H9 (cell line): ENCODE measurements at regions not wholly inside any gene's neighbourhood (a gene's known extent, or its start where the extent isn't known, plus 50 kb on each side); places are given as distances from the start of the nearest gene placed in this dataset.

Experiments used
- DNase-seq: peaks from one replicate; pipeline ENCODE4 v3.0.0-alpha.2; 2017
- H2AFZ ChIP-seq: one replicate; pipeline ENCODE4 v1.6.1; 2013; ENCODE audit warnings: mild to moderate bottlenecking, low read length, control low read depth, moderate library complexity
- H2AK5ac ChIP-seq: 2 replicates; pipeline ENCODE4 v1.6.1; 2013; ENCODE audit warnings: low read length, control low read depth, mixed read lengths; ENCODE audit not compliant: insufficient read length
- H2BK120ac ChIP-seq: one replicate; pipeline ENCODE4 v1.6.1; 2013; ENCODE audit warnings: low read depth, mild to moderate bottlenecking, low read length, control low read depth, inconsistent platforms; ENCODE audit not compliant: poor library complexity, severe bottlenecking
- H2BK12ac ChIP-seq: 2 replicates; pipeline ENCODE4 v1.6.1; 2013; ENCODE audit warnings: low read length, control low read depth, mixed read lengths, low read depth; ENCODE audit not compliant: insufficient read length
- H2BK15ac ChIP-seq: 2 replicates; pipeline ENCODE4 v1.6.1; 2013; ENCODE audit warnings: low read depth, low read length, control low read depth
- H2BK20ac ChIP-seq: one replicate; pipeline ENCODE4 v1.6.1; 2013; ENCODE audit warnings: low read depth, mild to moderate bottlenecking, low read length, control low read depth, inconsistent platforms; ENCODE audit not compliant: poor library complexity, severe bottlenecking
- H2BK5ac ChIP-seq: 2 replicates; pipeline ENCODE4 v1.6.1; 2013; ENCODE audit warnings: low read length, control low read depth, mixed read lengths; ENCODE audit not compliant: insufficient read length
- H3K14ac ChIP-seq: 2 replicates; pipeline ENCODE4 v1.6.1; 2013; ENCODE audit warnings: low read length, control low read depth; ENCODE audit not compliant: insufficient read depth
- H3K18ac ChIP-seq: 2 replicates; pipeline ENCODE4 v1.6.1; 2013; ENCODE audit warnings: low read depth, mild to moderate bottlenecking, mixed read lengths, low read length, control low read depth; ENCODE audit not compliant: insufficient read length
- H3K23ac ChIP-seq: 2 replicates; pipeline ENCODE4 v1.6.1; 2013; ENCODE audit warnings: low read length, control low read depth, mixed read lengths, low read depth; ENCODE audit not compliant: insufficient read length
- H3K23me2 ChIP-seq: 2 replicates; pipeline ENCODE4 v1.6.1; 2013; ENCODE audit warnings: low read depth, mild to moderate bottlenecking, mixed read lengths, low read length, control low read depth; ENCODE audit not compliant: insufficient read length, poor library complexity, severe bottlenecking
- H3K27ac ChIP-seq: 2 replicates; pipeline ENCODE4 v1.5.1; 2013; ENCODE audit warnings: low read length, control low read depth, mixed read lengths, low read depth; ENCODE audit not compliant: insufficient read length
- H3K27me3 ChIP-seq: 2 replicates; pipeline ENCODE4 v1.6.1; 2013; ENCODE audit warnings: low read length, control low read depth, inconsistent platforms; ENCODE audit not compliant: insufficient read depth
- H3K4ac ChIP-seq: 2 replicates; pipeline ENCODE4 v1.6.1; 2013; ENCODE audit warnings: low read depth, mild to moderate bottlenecking, control low read depth, inconsistent platforms, low read length, moderate library complexity
- H3K4me1 ChIP-seq: 2 replicates; pipeline ENCODE4 v1.6.1; 2013; ENCODE audit warnings: low read length, control low read depth, inconsistent platforms; ENCODE audit not compliant: insufficient read depth
- H3K4me2 ChIP-seq: 2 replicates; pipeline ENCODE4 v1.6.1; 2013; ENCODE audit warnings: low read length, control low read depth, mixed read lengths; ENCODE audit not compliant: insufficient read length, insufficient read depth
- H3K56ac ChIP-seq: 2 replicates; pipeline ENCODE4 v1.6.1; 2013; ENCODE audit warnings: low read depth, mild to moderate bottlenecking, mixed read lengths, low read length, control low read depth; ENCODE audit not compliant: insufficient read length
- H3K79me1 ChIP-seq: 2 replicates; pipeline ENCODE4 v1.6.1; 2013; ENCODE audit warnings: low read depth, mild to moderate bottlenecking, moderate library complexity, low read length, control low read depth, inconsistent platforms; ENCODE audit not compliant: insufficient read depth, poor library complexity, severe bottlenecking
- H3K79me2 ChIP-seq: 2 replicates; pipeline ENCODE4 v1.6.1; 2013; ENCODE audit warnings: low read length, control low read depth, inconsistent platforms; ENCODE audit not compliant: insufficient read depth
- H3K9ac ChIP-seq: 2 replicates; pipeline ENCODE4 v1.6.1; 2013; ENCODE audit warnings: low read length, control low read depth, mixed read lengths; ENCODE audit not compliant: insufficient read length; ENCODE audit errors: extremely low read depth
- H3K9me3 ChIP-seq: one replicate; pipeline ENCODE4 v1.6.1; 2013; ENCODE audit warnings: low read depth, low read length, inconsistent platforms; ENCODE audit not compliant: control insufficient read depth
- H3T11ph ChIP-seq: one replicate; pipeline ENCODE4 v1.6.1; 2013; ENCODE audit warnings: mild to moderate bottlenecking, low read length, control low read depth, inconsistent platforms
- H4K20me1 ChIP-seq: one replicate; pipeline ENCODE4 v1.6.1; 2013; ENCODE audit not compliant: control insufficient read depth, insufficient read length, insufficient read depth
- H4K5ac ChIP-seq: 2 replicates; pipeline ENCODE4 v1.6.1; 2013; ENCODE audit warnings: low read depth, mild to moderate bottlenecking, mixed read lengths, low read length, control low read depth; ENCODE audit not compliant: insufficient read length
- H4K8ac ChIP-seq: replicated peaks from 2 replicates; pipeline ENCODE4 v1.6.1; 2013; ENCODE audit warnings: low read length, control low read depth, mixed read lengths, low read depth; ENCODE audit not compliant: insufficient read length
- H4K91ac ChIP-seq: 2 replicates; pipeline ENCODE4 v1.6.1; 2013; ENCODE audit warnings: low read depth, mild to moderate bottlenecking, moderate library complexity, mixed read lengths, low read length, control low read depth; ENCODE audit not compliant: insufficient read length
- H3K27ac Mint-ChIP-seq, 3 experiments: 2 replicates in 2 of 3; 3 replicates in 1 of 3; pipeline ENCODE4 v1.8.0; 2020 to 2021; ENCODE audit warnings: mixed read lengths in 3 of 3, mild to moderate bottlenecking in 1 of 3, moderate library complexity in 1 of 3
- H3K27me3 Mint-ChIP-seq: 2 replicates; pipeline ENCODE4 v1.8.0; 2021; ENCODE audit warnings: low read depth, mild to moderate bottlenecking, moderate library complexity, mixed read lengths
- H3K36me3 Mint-ChIP-seq, 3 experiments: 2 replicates in 2 of 3; 3 replicates in 1 of 3; pipeline ENCODE4 v1.8.0; 2020 to 2021; ENCODE audit warnings: low read depth in 3 of 3, mixed read lengths in 3 of 3; ENCODE audit not compliant: insufficient read depth in 1 of 3
- H3K4me1 Mint-ChIP-seq, 2 experiments: 2 replicates each; pipeline ENCODE4 v1.8.0; 2020; ENCODE audit warnings: mixed read lengths in 2 of 2
- H3K4me3 Mint-ChIP-seq, 2 experiments: 2 replicates in 1 of 2; 3 replicates in 1 of 2; pipeline ENCODE4 v1.8.0; 2020 to 2021; ENCODE audit warnings: mild to moderate bottlenecking in 2 of 2, mixed read lengths in 2 of 2, moderate library complexity in 1 of 2
- H3K9me3 Mint-ChIP-seq, 2 experiments: 2 replicates in 1 of 2; 3 replicates in 1 of 2; pipeline ENCODE4 v1.8.0; 2020; ENCODE audit warnings: mild to moderate bottlenecking in 2 of 2, mixed read lengths in 2 of 2, moderate library complexity in 1 of 2
- whole genome bisulfite sequencing: extraction: QIAGEN DNeasy Blood & Tissue Kit; methylation state at CpG from one replicate; pipeline ENCODE4 v1.1.7; 2013; ENCODE audit warnings: missing lambda C conversion rate, low lambda C conversion rate, mixed read lengths; ENCODE audit not compliant: insufficient read length; ENCODE audit errors: extremely low coverage; 5-methylcytosine and 5-hydroxymethylcytosine counted together
- TF ChIP-seq, protein P1 (sequence below): fragments of 200-600 bp; sonication (generic); conservative IDR thresholded peaks from 3 replicates; pipeline ENCODE4 v1.8.0; 2021; ENCODE audit warnings: antibody characterized with exemption, mild to moderate bottlenecking

DNA sequence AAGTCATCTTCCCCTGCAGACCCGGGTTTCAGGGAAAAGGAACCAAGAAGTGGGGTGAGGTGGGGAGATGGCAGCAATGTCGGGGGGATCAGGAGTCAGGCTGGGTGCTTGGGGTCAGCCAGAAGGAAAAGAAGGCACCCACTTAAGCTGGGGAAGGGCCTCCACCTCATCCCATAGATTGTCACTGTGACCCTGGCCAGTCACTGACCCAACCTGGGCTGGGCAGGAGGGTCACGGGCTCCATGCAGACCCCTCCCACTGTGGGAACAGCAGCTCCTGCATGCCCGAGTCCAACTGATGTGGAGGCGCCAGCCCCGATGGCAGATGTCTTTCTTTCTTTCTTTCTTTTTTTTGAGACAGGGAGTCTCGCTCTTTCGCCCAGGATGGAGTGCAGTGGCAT is 53.6 kb upstream of the HAAO start:
- Histone ChIP-seq H3K27me3 (no peaks in the 10 kb centered on the region), H4K5ac (no peak overlapping the region), H3K79me1 (no peaks in the 10 kb centered on the region), H3K79me2 (no peaks in the 10 kb centered on the region), H3K4me1 (no peaks in the 10 kb centered on the region), H3K14ac (0 out of 2 replicates have a peak overlapping the region, but pooled peaks have one; percentile 29), H4K8ac (no peak overlapping the region), H3K9me3 (no peaks in the 10 kb centered on the region), H3T11ph (no peak overlapping the region), H2AFZ (no peak overlapping the region), H4K20me1 (no peaks in the 10 kb centered on the region), H3K27ac (no peak overlapping the region), H3K18ac (no peak overlapping the region), H4K91ac (no peak overlapping the region), H3K23ac (no peak overlapping the region), H2BK20ac (no peak overlapping the region), H2AK5ac (no peak overlapping the region), H3K4me2 (no peak overlapping the region), H2BK12ac (no peak overlapping the region), H3K23me2 (no peaks in the 10 kb centered on the region), H3K4ac (no peak overlapping the region), H3K9ac (no peak overlapping the region), H2BK15ac (no peak overlapping the region), H2BK120ac (no peak overlapping the region), H2BK5ac (no peak overlapping the region), H3K56ac (no peak overlapping the region)
- Mint-ChIP-seq H3K27ac (no peak overlapping the region), H3K4me3 (no peak overlapping the region), H3K4me1 (peaks cover 6 to 11% of the 10 kb centered on the region in 2 experiments), H3K36me3 (no peaks in the 10 kb centered on the region), H3K27me3 (no peaks in the 10 kb centered on the region; the same call in 1 of the 2 replicates), H3K9me3 (no peaks in the 10 kb centered on the region)
- no CpG with 5 or more reads among the region's 8 CpGs for WGBS
- no peak for DNase-seq
- TF ChIP-seq, protein P1, sequence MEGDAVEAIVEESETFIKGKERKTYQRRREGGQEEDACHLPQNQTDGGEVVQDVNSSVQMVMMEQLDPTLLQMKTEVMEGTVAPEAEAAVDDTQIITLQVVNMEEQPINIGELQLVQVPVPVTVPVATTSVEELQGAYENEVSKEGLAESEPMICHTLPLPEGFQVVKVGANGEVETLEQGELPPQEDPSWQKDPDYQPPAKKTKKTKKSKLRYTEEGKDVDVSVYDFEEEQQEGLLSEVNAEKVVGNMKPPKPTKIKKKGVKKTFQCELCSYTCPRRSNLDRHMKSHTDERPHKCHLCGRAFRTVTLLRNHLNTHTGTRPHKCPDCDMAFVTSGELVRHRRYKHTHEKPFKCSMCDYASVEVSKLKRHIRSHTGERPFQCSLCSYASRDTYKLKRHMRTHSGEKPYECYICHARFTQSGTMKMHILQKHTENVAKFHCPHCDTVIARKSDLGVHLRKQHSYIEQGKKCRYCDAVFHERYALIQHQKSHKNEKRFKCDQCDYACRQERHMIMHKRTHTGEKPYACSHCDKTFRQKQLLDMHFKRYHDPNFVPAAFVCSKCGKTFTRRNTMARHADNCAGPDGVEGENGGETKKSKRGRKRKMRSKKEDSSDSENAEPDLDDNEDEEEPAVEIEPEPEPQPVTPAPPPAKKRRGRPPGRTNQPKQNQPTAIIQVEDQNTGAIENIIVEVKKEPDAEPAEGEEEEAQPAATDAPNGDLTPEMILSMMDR = no peak
